Immature natural killer cell (primary cell): ENCODE measurements at regions not wholly inside any gene's neighbourhood (a gene's known extent, or its start where the extent isn't known, plus 50 kb on each side); places are given as distances from the start of the nearest gene placed in this dataset.

ENCODE experiments used
- DNase-seq, 3 donors: peaks; one replicate each; pipeline ENCODE4 v3.0.0; 2022; ENCODE audit warnings: mixed read lengths in 1 of 3
- H3K27ac Mint-ChIP-seq, 6 donors: one replicate each; pipeline ENCODE4 v1.8.0; 2020; ENCODE audit warnings: mixed read lengths in 6 of 6, mild to moderate bottlenecking in 5 of 6, inconsistent platforms in 4 of 6, moderate library complexity in 3 of 6
- H3K27me3 Mint-ChIP-seq, 3 donors: one replicate each; pipeline ENCODE4 v1.8.0; 2020 to 2021; ENCODE audit warnings: low read depth in 3 of 3, mild to moderate bottlenecking in 3 of 3, mixed read lengths in 3 of 3, moderate library complexity in 3 of 3, inconsistent platforms in 1 of 3
- H3K36me3 Mint-ChIP-seq, 3 donors: one replicate each; pipeline ENCODE4 v1.8.0; 2020; ENCODE audit warnings: mixed read lengths in 3 of 3, inconsistent platforms in 2 of 3, mild to moderate bottlenecking in 2 of 3
- H3K4me1 Mint-ChIP-seq, 2 donors: one replicate each; pipeline ENCODE4 v1.8.0; 2020; ENCODE audit warnings: inconsistent platforms in 2 of 2, mild to moderate bottlenecking in 2 of 2, mixed read lengths in 2 of 2, moderate library complexity in 1 of 2
- H3K4me3 Mint-ChIP-seq, 5 donors: one replicate each; pipeline ENCODE4 v1.8.0; 2020; ENCODE audit warnings: mild to moderate bottlenecking in 5 of 5, mixed read lengths in 5 of 5, inconsistent platforms in 3 of 5, moderate library complexity in 3 of 5
- H3K9me3 Mint-ChIP-seq, 6 donors: one replicate each; pipeline ENCODE4 v1.8.0; 2020; ENCODE audit warnings: mild to moderate bottlenecking in 6 of 6, mixed read lengths in 6 of 6, inconsistent platforms in 4 of 6, moderate library complexity in 3 of 6

DNA sequence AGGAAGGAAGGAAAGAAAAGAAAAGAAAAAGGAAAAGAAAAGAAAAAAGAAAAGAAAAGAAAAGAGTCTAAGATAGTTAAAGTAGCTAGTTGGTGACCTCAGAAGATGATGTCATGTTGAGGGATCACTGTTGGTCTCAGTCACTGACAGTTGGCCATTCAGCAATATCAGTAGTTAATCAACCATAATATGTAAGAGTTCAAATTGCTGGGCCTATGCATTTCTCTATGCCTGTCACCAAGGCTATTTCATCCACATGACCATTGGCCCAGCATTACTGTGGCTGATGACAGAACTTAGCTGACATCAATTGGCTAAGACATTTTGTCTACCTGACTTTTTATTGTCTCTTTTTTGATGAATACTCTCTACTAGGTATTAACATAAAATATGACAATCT, 435.5 kb upstream of the CRIM1 start:
- H3K27me3 Mint-ChIP-seq = peaks cover 0 to 6% (median 5%) of the 10 kb centered on the region in 3 donors
- DNase-seq = no peak
- no peaks in the 10 kb centered on the region for H3K36me3 Mint-ChIP-seq
- peaks cover 0 to 2% (median 0%) of the 10 kb centered on the region in 6 donors for H3K9me3 Mint-ChIP-seq
- H3K27ac Mint-ChIP-seq = no peak overlapping the region
- no peak overlapping the region for H3K4me3 Mint-ChIP-seq
- H3K4me1 Mint-ChIP-seq = no peaks in the 10 kb centered on the region

DNA sequence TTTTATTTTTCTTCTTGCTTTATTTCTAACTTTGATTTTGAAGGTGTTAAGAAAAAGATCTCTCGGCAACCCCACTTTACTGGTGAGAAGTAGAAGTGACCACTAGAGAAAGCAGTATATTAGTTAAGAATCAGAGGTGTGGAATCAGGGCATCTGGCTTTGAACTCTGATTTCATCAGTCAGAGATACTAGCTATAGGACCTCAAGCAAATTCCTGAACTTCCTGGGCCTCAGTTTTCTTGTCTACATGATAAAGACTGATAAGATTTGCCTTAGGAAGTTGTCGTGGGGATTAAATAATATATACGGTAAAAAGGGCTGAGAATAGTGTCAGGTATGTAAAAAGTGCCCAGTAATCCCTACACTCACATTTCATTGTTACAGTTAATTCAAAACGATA, 440.3 kb upstream of the CRIM1 start:
- Mint-ChIP-seq H3K36me3 (no peaks in the 10 kb centered on the region), H3K9me3 (peaks cover 0 to 2% (median 0%) of the 10 kb centered on the region in 6 donors), H3K27ac (no peak overlapping the region), H3K4me3 (no peak overlapping the region), H3K27me3 (no peaks in the 10 kb centered on the region), H3K4me1 (peaks cover 4 to 7% of the 10 kb centered on the region in 2 donors)
- no peak for DNase-seq

DNA sequence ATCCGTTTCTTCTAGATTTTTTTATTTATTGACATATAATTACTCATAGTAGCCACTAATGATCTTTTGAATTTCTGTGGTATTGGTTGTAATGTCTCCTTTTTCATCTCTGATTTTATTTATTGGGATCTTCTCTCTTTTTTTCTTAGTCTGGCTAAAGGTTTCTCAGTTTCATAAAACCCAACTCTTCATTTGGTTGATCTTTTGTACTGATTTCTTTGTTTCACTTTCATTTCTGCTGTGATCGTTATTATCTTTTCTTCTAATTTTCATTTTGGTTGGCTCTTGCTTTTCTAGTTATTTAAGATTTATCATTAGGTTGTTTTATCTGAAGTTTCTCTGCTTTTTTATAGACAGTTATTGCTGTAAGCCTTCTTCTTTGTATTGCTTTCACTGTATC, 463.6 kb upstream of the CRIM1 start:
- no peaks in the 10 kb centered on the region for H3K36me3 Mint-ChIP-seq
- peaks cover 0 to 5% (median 2%) of the 10 kb centered on the region in 3 donors for H3K27me3 Mint-ChIP-seq
- peak overlapping the region in 2 of 6 donors; percentile 0 to 38 for H3K27ac Mint-ChIP-seq
- peak overlapping the region; percentile 48 to 86 (median 73) for H3K4me3 Mint-ChIP-seq
- DNase-seq = no peak
- no peaks in the 10 kb centered on the region for H3K9me3 Mint-ChIP-seq
- H3K4me1 Mint-ChIP-seq = peaks cover 8 to 11% of the 10 kb centered on the region in 2 donors

DNA sequence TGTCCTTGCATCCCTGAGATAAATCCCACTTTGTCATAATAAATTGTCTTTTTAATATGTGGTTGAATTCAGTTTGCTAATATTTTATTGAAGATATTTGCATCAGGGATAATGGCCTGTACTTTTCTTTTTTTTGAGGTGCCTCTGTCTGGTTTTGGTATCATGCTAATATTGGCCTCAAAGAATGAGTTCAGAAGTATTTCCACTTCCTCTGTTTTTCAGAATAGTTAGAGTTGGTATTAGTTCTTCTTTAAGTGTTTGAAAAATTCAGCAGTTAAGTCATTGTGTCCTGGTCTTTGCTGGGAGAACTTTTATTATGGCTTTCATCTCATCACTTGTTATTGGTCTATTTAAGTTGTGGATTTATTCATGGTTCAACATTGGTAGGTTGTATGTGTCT, 464.1 kb upstream of the CRIM1 start:
- H3K27ac Mint-ChIP-seq = no peak overlapping the region

DNA sequence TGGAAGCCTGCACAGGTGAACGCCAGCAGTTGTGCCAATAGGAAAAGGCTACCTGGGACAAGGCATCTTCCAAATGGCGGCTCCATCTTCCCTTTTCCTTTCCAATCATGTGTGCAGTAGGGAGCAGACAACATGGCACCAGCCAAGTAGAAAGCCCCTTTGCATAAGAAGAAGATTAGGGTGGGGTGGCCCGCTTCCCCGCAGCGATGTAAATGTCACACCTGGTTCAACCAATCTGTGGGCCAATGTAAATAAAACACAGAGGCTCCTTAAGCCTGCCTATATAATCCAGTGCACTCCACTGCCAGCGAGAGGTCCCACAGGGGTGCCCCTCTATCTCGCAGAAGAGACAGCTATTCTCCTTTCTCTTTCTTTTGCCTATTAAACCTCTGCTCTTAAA, 468.4 kb upstream of the CRIM1 start:
- H3K4me3 Mint-ChIP-seq = no peak overlapping the region
- no peak overlapping the region for H3K27ac Mint-ChIP-seq
- H3K4me1 Mint-ChIP-seq = peaks cover 6 to 7% of the 10 kb centered on the region in 2 donors
- H3K27me3 Mint-ChIP-seq = peaks cover 0 to 5% (median 2%) of the 10 kb centered on the region in 3 donors
- no peaks in the 10 kb centered on the region for H3K36me3 Mint-ChIP-seq
- no peak for DNase-seq
- H3K9me3 Mint-ChIP-seq = no peaks in the 10 kb centered on the region

More for the DNA sequence above, 464.1 kb upstream of the CRIM1 start:
- DNase-seq = no peak
- Mint-ChIP-seq H3K9me3 (no peaks in the 10 kb centered on the region), H3K4me3 (peak overlapping the region in 3 of 5 donors; percentile 68 to 86 (median 77)), H3K36me3 (no peaks in the 10 kb centered on the region), H3K4me1 (peaks cover 8 to 11% of the 10 kb centered on the region in 2 donors), H3K27me3 (peaks cover 0 to 5% (median 2%) of the 10 kb centered on the region in 3 donors)

DNA sequence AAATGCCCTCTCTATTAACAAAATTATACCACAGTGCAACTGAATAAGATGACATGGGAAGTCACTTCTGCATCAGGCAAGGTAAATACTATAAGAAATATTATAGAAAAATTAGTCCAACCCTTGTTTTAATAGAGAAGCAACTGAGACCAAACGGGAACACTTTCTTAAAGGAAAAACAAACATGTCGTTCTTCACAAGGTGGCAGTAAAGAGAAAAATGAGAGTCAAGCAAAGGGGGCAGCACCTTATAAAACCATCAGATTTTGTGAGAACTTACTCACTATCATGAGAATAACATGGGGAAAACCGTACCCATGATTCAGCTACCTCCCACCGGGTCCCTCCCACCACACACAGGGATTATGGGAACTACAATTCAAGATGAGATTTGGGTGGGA, 481.7 kb upstream of the CRIM1 start:
- Mint-ChIP-seq H3K27ac (no peak overlapping the region), H3K4me1 (no peaks in the 10 kb centered on the region), H3K36me3 (no peaks in the 10 kb centered on the region), H3K27me3 (peaks cover 0 to 5% (median 3%) of the 10 kb centered on the region in 3 donors), H3K4me3 (no peak overlapping the region), H3K9me3 (no peaks in the 10 kb centered on the region)
- no peak for DNase-seq

DNA sequence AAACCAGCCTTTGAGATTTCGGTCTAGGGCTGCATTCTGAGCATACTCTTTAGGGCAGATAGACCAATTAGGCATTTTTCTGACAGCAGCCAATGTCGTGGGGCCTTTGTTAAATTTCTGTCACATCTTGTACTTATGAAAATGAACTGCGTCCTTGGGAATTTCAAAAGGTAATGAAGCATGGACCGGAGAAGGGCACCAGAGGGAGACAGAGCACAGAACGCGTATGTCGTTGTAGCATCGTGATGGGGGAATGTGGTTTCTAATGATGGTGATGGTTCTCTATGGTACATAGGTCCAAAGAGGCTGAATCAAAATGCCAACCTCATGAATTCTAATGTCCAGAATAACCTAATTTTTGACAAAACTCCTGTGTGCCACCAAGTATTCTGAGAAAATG, 483.9 kb upstream of the CRIM1 start:
- Mint-ChIP-seq H3K27ac (no peak overlapping the region), H3K4me3 (no peak overlapping the region), H3K36me3 (no peaks in the 10 kb centered on the region), H3K9me3 (no peaks in the 10 kb centered on the region), H3K4me1 (no peaks in the 10 kb centered on the region), H3K27me3 (peaks cover 0 to 5% (median 5%) of the 10 kb centered on the region in 3 donors)
- DNase-seq = no peak

DNA sequence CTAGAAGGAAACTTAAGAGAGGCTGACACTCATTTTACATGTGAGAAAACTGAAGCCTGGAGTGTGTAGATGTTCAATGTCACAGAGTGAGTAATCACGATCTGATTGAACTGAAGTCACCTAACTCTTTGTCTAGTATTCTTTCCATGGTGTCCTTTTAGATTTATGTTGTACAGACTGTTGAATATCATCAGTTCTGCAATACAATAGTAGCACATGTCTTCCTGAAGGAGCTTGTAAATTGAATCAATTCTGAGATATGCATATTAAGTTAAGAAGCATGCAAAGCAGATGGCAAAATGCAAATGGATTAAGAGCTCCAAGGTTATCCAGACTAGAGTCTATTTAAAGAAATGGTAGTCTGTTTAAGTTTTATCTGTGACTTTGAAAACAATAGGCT, 484.9 kb upstream of the CRIM1 start:
- peaks cover 3 to 5% (median 5%) of the 10 kb centered on the region in 3 donors for H3K27me3 Mint-ChIP-seq
- no peaks in the 10 kb centered on the region for H3K9me3 Mint-ChIP-seq

DNA sequence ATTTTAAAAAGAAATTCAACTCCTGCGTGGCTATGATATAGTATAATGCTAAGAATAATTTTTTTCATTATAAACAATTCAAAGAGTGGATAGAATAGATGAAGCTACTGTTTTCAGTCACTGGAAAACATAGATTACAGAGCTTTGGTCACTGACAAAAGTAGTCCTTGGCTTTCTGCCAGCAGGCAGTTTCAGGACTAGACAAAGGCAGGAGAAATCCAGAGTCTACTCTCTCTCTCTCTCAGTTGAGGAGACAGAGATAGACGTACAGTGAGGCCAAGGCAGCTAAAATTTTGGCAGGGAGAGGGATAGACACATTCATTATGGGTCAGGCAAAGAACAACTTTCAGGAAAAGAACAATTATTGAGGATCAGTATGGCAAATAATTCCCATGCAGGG, 491.4 kb upstream of the CRIM1 start:
- Mint-ChIP-seq H3K36me3 (no peaks in the 10 kb centered on the region), H3K4me1 (no peaks in the 10 kb centered on the region), H3K9me3 (peaks cover 0 to 4% (median under 1%) of the 10 kb centered on the region in 6 donors), H3K4me3 (no peak overlapping the region), H3K27me3 (peaks cover 10 to 11% (median 10%) of the 10 kb centered on the region in 3 donors), H3K27ac (no peak overlapping the region)
- no peak for DNase-seq

More for the DNA sequence above, 484.9 kb upstream of the CRIM1 start:
- Mint-ChIP-seq H3K27ac (no peak overlapping the region), H3K4me3 (no peak overlapping the region), H3K4me1 (no peaks in the 10 kb centered on the region), H3K36me3 (no peaks in the 10 kb centered on the region)
- DNase-seq = no peak

DNA sequence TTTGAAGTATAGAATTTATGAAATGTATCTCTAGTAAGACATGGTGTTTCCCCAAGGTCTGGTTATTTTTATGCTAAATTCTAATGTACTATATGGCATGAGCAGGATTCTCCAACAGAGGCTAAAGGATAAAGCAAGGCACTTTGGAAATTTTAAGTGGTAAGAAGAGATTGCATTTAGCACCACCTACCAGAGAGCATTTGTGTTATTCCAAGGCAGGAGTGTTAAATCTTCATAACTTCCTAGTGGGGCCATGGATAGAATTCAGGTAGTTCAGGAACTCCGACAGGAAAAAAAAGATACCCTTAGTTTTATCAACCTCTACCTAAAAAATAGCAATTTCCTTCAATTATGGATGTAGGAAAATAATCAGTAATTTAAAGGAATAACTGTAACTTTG, 497.4 kb upstream of the CRIM1 start:
- Mint-ChIP-seq H3K27me3 (peaks cover 7 to 11% (median 7%) of the 10 kb centered on the region in 3 donors), H3K4me1 (no peaks in the 10 kb centered on the region), H3K4me3 (no peak overlapping the region), H3K36me3 (no peaks in the 10 kb centered on the region), H3K9me3 (peaks cover 0 to 7% (median under 1%) of the 10 kb centered on the region in 6 donors), H3K27ac (no peak overlapping the region)
- no peak for DNase-seq

DNA sequence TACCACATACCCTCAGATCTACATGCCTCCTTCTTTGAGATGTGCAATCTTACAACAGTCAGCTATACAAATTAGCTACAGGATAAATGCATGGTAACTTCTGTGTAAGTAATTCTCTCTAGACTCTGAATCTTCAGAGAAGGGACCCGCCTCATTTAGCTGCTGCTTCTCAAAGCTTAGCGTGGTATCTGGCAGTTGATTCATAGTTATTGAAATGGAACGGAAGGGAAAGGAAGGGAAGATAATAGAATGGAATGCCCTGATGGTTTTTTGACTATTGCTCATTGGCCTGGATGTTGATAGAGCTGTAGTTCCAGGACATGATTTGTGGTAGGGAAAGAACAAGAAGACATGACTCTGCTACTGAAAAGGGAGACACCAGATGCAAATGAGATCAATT, 498.1 kb upstream of the CRIM1 start:
- Mint-ChIP-seq H3K9me3 (peaks cover 0 to 9% (median 0%) of the 10 kb centered on the region in 6 donors), H3K27ac (no peak overlapping the region), H3K4me1 (no peaks in the 10 kb centered on the region), H3K36me3 (no peaks in the 10 kb centered on the region), H3K4me3 (no peak overlapping the region), H3K27me3 (peaks cover 3 to 11% (median 7%) of the 10 kb centered on the region in 3 donors)
- no peak for DNase-seq

DNA sequence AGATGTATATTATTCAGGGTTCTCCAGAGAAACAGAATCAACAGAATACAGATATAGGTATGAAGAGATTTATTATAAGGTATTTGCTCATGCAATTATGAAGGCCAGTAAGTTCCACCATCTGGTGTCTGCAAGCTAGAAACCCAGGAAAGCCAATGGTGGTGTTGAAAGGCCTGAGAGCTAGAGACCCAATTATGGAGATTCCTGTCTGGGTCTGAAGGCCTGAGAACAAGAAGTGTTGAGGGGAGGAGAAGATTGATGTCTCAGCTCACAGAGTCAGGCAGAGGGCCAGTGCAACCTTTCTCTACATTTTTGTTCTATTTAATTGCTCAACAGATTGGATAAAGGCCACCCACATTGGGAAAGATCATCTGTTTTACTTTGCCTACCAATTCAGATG, 524.2 kb upstream of the CRIM1 start:
- no peaks in the 10 kb centered on the region for H3K4me1 Mint-ChIP-seq

DNA sequence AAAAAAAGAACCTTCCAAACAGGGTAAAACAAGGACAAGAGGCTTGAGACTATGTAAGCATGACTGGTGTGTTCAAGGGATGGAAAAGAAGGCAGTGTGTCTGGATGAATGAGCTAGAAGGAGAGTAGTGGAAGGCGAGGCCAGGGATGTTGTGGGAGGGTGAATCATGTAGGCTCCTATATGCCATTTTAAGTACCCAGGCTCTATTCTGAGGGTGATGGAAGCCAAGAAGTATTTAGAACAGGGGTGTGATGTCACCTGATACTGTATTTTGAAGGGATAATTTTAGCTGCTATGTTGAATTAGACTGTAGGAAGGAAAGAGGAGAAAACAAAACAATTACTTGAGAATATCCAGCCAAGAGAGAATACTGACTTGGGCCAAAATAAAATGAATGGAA, 524.7 kb upstream of the CRIM1 start:
- Mint-ChIP-seq H3K27me3 (peaks cover 0 to 2% (median 0%) of the 10 kb centered on the region in 3 donors), H3K4me3 (no peak overlapping the region), H3K4me1 (no peaks in the 10 kb centered on the region), H3K27ac (no peak overlapping the region), H3K9me3 (no peaks in the 10 kb centered on the region), H3K36me3 (no peaks in the 10 kb centered on the region)
- DNase-seq = no peak

More for the DNA sequence above, 524.2 kb upstream of the CRIM1 start:
- no peaks in the 10 kb centered on the region for H3K36me3 Mint-ChIP-seq
- no peak overlapping the region for H3K27ac Mint-ChIP-seq
- peaks cover 0 to 2% (median 0%) of the 10 kb centered on the region in 3 donors for H3K27me3 Mint-ChIP-seq
- H3K4me3 Mint-ChIP-seq = no peak overlapping the region
- peaks cover 0 to 2% (median 0%) of the 10 kb centered on the region in 6 donors for H3K9me3 Mint-ChIP-seq
- DNase-seq = no peak

DNA sequence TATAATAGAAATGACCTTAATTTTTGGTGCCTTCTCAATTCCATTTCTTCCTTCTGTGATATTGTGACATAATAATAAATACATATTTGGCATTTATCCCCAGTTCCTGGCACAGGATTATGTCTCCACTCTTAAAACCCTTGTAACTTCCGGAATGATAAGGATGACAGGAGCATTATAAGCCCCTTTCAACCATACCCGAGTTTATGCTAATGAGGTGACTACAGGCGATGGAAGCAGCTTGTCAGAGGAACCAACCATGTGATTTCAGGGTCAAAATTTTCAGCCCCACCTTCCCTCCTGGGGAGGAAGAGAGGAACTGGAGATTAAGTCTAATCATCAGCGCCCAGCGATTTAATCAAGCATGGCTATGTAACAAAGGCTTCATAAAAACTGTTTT, 528.5 kb upstream of the CRIM1 start:
- H3K9me3 Mint-ChIP-seq = no peaks in the 10 kb centered on the region
- no peak overlapping the region for H3K4me3 Mint-ChIP-seq
- H3K27ac Mint-ChIP-seq = no peak overlapping the region
- DNase-seq = no peak
- no peaks in the 10 kb centered on the region for H3K36me3 Mint-ChIP-seq
- H3K4me1 Mint-ChIP-seq = no peaks in the 10 kb centered on the region
- H3K27me3 Mint-ChIP-seq = peaks cover 0 to 4% (median 0%) of the 10 kb centered on the region in 3 donors

DNA sequence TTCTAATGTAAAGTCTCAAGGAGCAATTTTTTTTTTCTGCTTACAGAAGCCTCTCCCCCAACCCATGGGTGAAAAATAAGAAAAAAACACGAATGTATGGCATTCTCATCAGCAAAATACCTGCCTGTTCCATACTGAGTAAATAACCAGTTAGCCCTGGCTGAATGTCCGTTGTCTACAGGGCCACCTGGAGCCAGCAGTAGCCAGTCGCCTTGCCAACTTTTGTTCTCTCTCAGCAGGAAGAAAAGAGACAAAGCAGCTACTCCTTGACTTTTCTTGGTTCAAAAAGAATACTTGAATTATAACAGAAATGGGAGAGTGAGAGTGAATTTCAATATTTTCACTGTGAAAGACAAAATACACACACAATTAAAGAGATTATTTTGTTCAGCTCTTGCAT, 532.9 kb upstream of the CRIM1 start:
- H3K27me3 Mint-ChIP-seq = peaks cover 0 to 7% (median 4%) of the 10 kb centered on the region in 3 donors
- H3K4me1 Mint-ChIP-seq = no peaks in the 10 kb centered on the region
- no peak for DNase-seq
- no peak overlapping the region for H3K27ac Mint-ChIP-seq
- no peak overlapping the region for H3K4me3 Mint-ChIP-seq
- H3K9me3 Mint-ChIP-seq = no peaks in the 10 kb centered on the region
- no peaks in the 10 kb centered on the region for H3K36me3 Mint-ChIP-seq
